C1 segment of cervical spinal cord (tissue), 14 donors: ENCODE measurements at regions not wholly inside any gene's neighbourhood (a gene's known extent, or its start where the extent isn't known, plus 50 kb on each side); places are given as distances from the start of the nearest gene placed in this dataset.
"Not testable (repeated sequence)": the region's sequence is repeated elsewhere in the genome, so short reads cannot be mapped to it uniquely, and the experiment has no call there.

ENCODE experiments used
- DNase-seq, 14 donors: peaks; one replicate each; lab custom pipeline; 2025; lab: John Stamatoyannopoulos, UW

GRCh38 chr13:21875116-21875515 lies 204.2 kb downstream of the FGF9 start:
- DNase-seq: no peak

- DNase-seq: no peak
These were observed 208.5 kb downstream of the FGF9 start for GRCh38 chr13:21879263-21879914.

DNA sequence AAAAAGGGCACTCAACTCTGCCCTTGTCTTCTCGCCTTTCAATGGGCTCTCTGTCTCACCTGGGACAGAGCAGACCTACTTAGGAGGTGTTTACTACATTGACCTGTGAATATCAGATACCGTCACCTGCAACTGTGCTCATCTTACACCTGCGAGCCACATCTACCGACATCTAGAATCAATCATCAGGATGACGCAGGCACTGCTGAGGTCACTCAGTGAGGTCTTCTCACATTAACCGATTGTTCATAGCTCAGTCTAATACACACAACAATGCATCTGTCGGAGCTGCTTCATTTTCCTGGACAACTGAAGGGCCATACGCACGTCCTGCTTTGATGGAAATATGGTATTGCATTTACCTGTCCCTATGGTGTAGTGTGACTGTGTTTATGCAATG lies 211.9 kb downstream of the FGF9 start:
- DNase-seq: no peak

DNA sequence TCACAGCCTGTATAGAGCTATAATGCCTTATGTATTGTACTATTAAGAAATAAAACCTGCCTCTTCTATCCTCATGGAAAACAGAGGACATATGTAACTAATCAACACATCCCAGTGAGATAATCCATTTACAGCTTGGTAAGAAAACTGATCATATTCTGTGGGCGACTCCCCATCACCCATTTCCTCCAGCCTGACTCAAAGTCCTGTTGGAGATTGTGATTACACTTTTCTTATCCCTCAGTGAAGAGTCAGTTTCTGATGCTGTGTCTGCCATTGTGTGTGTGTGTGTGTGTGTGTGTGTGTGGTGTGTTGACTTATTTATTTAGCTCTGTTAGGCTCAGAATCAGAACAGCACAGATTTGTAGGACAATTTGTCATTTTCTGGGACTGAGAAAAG lies 212.8 kb downstream of the FGF9 start:
- DNase-seq: no peak

DNA sequence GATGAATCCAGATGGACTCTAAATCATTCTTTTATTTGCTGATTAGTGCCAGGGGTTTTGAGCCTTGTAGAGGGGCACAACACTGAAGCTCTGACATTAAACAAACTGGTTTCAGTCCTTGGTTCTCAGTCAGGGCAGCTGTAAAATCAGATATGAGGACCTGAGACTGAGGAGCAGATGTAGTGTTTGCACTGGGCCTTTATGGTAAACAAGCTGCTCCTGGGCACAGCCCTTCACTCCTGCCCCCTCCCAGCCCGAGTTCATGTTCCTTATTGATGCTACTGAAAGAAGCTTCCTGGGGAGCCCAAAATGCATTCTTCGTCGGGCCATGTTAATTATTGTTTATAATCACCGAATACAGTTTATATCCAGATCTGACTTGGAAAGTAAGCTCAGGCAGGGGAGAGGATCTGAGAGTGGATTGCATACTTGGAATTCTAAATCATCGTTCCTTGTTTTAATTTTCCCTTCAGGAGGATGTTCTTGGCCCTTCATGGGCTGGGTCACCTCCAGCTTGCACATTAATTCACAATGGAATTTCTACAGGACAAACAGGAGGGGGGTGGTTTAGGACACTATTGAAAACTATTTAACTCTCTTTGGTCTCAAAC lies 213.5 kb downstream of the FGF9 start:
- no peak for DNase-seq

DNA sequence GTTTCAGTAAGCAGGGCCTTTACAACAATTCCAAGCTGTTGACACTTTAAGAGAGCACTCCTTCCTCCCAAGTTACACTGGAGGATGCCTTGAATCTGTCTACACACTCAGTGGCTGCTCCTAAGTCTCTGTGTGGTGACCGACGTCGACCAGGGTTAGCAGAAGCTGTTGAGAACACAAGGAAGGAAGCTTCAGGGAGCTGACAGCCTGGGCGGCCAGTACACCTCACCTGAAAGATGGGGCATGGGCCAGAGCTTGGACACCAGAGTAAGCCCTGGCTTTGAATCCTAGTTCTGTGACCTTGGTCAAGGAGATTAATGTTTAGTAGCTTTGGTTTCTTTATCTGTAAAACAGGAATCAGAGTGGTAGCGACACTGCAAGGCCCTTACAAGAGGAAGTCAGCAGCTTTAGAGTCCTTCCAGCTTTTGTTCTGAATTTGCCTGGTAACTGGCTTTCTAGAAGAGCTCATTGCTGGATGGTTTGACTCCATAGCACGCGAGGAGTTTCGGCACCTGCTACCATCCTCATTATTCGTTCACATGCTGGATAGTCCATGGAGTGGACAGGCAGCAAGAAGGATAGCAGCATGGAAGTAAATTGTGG lies 214.2 kb downstream of the FGF9 start:
- DNase-seq: no peak

GRCh38 chr13:21885714-21886224 lies 214.9 kb downstream of the FGF9 start:
- no peak for DNase-seq

GRCh38 chr13:21889651-21890050 lies 218.8 kb downstream of the FGF9 start:
- no peak for DNase-seq

DNA sequence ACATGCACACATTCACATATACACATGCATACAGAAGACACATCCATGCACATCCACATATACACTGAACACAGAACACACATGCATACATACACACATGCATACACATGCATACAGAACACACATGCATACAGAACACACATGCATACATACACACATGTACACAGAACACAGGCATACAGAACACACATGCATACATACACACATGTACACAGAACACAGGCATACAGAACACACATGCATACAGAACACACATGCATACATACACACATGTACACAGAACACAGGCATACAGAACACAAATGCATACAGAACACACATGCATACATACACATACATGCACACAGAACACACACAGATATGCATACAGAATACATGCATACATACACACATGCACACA lies 219.3 kb downstream of the FGF9 start:
- not testable (repeated sequence) for DNase-seq

DNA sequence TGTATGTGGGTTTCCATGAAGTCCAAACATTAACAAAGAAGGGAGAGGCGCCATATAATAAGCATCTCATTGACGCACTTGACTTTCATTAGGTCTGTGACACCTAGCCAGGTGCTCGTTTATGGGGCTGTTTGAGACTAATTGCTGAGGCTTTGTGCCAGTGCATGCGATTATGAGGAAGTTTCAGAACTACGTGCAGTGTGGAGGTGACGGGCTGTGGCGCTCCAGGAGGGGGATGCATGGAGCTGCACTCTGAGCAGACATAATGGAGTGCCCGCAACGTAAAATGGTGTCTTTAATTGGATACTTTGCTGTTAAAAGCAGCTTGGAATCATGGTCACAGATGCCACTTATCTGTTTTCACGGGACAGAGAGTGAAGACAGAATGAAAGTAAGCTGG lies 223.2 kb downstream of the FGF9 start:
- DNase-seq: no peak

- no peak for DNase-seq
These were observed 224.1 kb downstream of the FGF9 start for GRCh38 chr13:21894703-21895699.

GRCh38 chr13:21895779-21896178 lies 224.9 kb downstream of the FGF9 start:
- DNase-seq: no peak

GRCh38 chr13:21897161-21897560 lies 226.3 kb downstream of the FGF9 start:
- DNase-seq: no peak

DNA sequence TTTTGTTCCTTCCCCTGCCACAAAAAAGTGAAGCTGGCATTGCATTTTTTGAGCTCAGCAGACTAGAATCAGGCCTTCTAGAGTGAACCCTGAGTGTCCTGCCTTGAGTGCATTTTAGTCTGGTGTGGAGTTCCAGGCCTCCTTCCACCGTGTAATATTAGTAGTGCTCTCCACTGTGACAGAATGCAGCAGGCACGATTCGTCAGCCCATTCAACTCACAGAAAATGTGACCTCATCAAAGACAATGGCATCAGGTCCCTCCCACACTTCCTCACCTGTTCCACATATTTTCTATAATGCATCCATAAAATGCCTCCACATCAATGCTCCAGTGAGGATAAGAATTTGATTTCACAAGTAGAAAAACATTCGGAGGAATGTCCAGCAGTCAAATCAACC lies 227.6 kb downstream of the FGF9 start:
- DNase-seq: no peak

DNA sequence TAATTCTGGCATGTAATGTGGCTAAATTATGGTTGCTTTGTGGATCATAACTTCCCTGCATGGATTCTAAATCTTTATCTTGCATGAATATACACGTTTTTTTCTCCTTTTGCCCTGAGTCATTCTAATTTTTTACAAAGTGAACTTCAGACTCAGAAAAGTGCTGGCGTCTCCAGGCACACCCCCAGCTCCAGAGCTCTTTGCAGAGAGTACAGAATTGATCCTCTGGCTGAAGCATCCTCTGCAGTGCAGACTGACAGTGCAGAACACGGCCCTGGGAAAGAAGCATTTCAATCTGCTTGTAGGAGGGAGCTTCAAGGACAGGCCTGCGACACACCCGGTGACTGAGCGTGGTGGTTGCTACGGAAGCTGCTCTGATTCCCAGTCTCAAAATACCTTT lies 228.1 kb downstream of the FGF9 start:
- DNase-seq: no peak

DNA sequence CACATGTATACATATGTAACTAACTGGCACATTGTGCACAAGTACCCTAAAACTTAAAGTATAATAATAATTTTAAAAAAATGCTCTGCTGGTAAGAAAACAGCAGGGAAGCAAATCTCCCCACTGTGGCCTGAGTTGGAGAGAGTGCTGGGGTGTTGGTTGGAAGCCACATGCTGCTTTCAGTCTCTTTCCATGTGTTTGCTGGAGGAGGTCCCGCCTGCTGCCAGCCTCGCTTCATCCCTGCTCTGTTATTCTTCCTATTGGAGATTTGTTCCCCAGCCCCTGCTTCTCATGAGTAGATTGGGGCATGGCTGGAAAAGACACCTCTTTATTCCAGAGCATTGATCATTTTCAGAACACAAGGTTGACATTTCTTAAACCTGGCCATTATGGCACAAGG lies 230.5 kb downstream of the FGF9 start:
- DNase-seq: no peak

GRCh38 chr13:21901811-21902708 lies 231.2 kb downstream of the FGF9 start:
- DNase-seq: no peak

- DNase-seq: no peak
These were observed 231.8 kb downstream of the FGF9 start for GRCh38 chr13:21902709-21903098.

GRCh38 chr13:21905486-21905885 lies 234.6 kb downstream of the FGF9 start:
- DNase-seq: no peak

DNA sequence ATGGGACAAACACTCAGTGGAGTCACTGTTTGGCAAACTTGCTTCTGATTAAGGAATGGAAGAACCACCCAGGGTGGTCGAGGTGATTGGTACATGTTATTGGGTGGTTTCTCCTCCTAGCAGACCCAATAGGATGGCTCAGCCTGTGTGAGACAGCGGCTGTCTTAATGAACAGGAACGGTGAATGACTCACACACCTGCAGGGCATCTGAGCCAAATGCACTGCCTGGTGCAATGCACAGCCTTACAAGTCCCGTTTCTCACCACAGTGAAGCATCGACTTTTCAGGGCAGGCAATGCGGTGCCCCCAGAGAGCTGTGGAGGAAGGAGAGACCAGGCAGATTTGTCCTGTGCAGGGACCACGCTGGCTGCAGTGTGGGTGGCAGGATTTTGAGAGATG lies 238.5 kb downstream of the FGF9 start:
- no peak for DNase-seq

- no peak for DNase-seq
These were observed 239.7 kb downstream of the FGF9 start for GRCh38 chr13:21910546-21910945.
